HG02610 (cell line): ENCODE measurements at regions not wholly inside any gene's neighbourhood (a gene's known extent, or its start where the extent isn't known, plus 50 kb on each side); places are given as distances from the start of the nearest gene placed in this dataset.

Experiments used
- ATAC-seq: cut with Tn5 transposase; IDR thresholded peaks from one replicate; pipeline ENCODE4 v1.9.1; 2021; ENCODE audit warnings: mild to moderate bottlenecking, moderate library complexity; ENCODE audit not compliant: unreplicated experiment

GRCh38 chr9:96183751-96184150, 118.2 kb downstream of the HSD17B3 start:
- no peak for ATAC-seq

- ATAC-seq, result no peak
Observed at GRCh38 chr9:96178153-96178552, 123.8 kb downstream of the HSD17B3 start.

- ATAC-seq, result no peak
Observed at GRCh38 chr9:96177719-96178028, 124.3 kb downstream of the HSD17B3 start.

GRCh38 chr9:96177005-96177718, 124.8 kb downstream of the HSD17B3 start:
- no peak for ATAC-seq

- no peak for ATAC-seq
Observed at GRCh38 chr9:96175796-96176195, 126.2 kb downstream of the HSD17B3 start.

- ATAC-seq, result no peak
Observed at GRCh38 chr9:96175001-96175400, 127.0 kb downstream of the HSD17B3 start.

- ATAC-seq, result no peak
Observed at GRCh38 chr9:96174371-96174770, 127.6 kb downstream of the HSD17B3 start.

- ATAC-seq, result no peak
Observed at GRCh38 chr9:96173640-96174039, 128.3 kb downstream of the HSD17B3 start.

GRCh38 chr9:96172797-96173196, 129.2 kb downstream of the HSD17B3 start:
- ATAC-seq, result no peak

GRCh38 chr9:96171728-96172127, 130.2 kb downstream of the HSD17B3 start:
- ATAC-seq, result no peak

GRCh38 chr9:96169901-96170300, 132.1 kb downstream of the HSD17B3 start:
- ATAC-seq, result no peak

- ATAC-seq, result no peak
Observed at GRCh38 chr9:96169484-96169883, 132.5 kb downstream of the HSD17B3 start.

GRCh38 chr9:96168882-96169281, 133.1 kb downstream of the HSD17B3 start:
- ATAC-seq, result no peak

GRCh38 chr9:96167011-96167410, 135.0 kb downstream of the HSD17B3 start:
- no peak for ATAC-seq

- no peak for ATAC-seq
Observed at GRCh38 chr9:96164268-96164683, 137.7 kb downstream of the HSD17B3 start.

GRCh38 chr9:96163712-96164111, 138.3 kb downstream of the HSD17B3 start:
- no peak for ATAC-seq

GRCh38 chr9:96163161-96163560, 138.8 kb downstream of the HSD17B3 start:
- no peak for ATAC-seq

GRCh38 chr9:96161819-96162218, 140.2 kb downstream of the HSD17B3 start:
- ATAC-seq, result no peak

- ATAC-seq, result no peak
Observed at GRCh38 chr9:96160866-96161265, 141.1 kb downstream of the HSD17B3 start.

- no peak for ATAC-seq
Observed at GRCh38 chr9:96160168-96160567, 141.8 kb downstream of the HSD17B3 start.

GRCh38 chr9:96159596-96159995, 142.4 kb downstream of the HSD17B3 start:
- no peak for ATAC-seq

GRCh38 chr9:96158909-96159575, 142.9 kb downstream of the HSD17B3 start:
- ATAC-seq, result no peak

- ATAC-seq, result no peak
Observed at GRCh38 chr9:96158147-96158546, 143.8 kb downstream of the HSD17B3 start.
